Panc1 (cell line): ENCODE measurements at regions not wholly inside any gene's neighbourhood (a gene's known extent, or its start where the extent isn't known, plus 50 kb on each side); places are given as distances from the start of the nearest gene placed in this dataset.

Experiments
- CTCF ChIP-seq: fragments of 450-650 bp; IDR thresholded peaks from 2 replicates; pipeline ENCODE4 v1.5.1; 2017; ENCODE audit warnings: mild to moderate bottlenecking
- POLR2AphosphoS5 ChIP-seq: IDR thresholded peaks from 2 replicates; pipeline ENCODE4 v1.6.1; 2012; ENCODE audit warnings: mild to moderate bottlenecking, low read depth, low read length, moderate library complexity
- REST ChIP-seq, 2 experiments: IDR thresholded peaks; 2 replicates each; pipeline ENCODE4 v1.6.1; 2011 to 2012; ENCODE audit warnings: low read depth in 2 of 2, control low read depth in 1 of 2, low read length in 1 of 2, mild to moderate bottlenecking in 1 of 2, moderate library complexity in 1 of 2; ENCODE audit not compliant: insufficient read depth in 1 of 2

GRCh38 chr1:14516974-14517840, 81.3 kb upstream of the KAZN start:
- TF ChIP-seq CTCF (no peak), POLR2AphosphoS5 (no peak), REST (IDR thresholded peaks at IDR 0.05; ENCODE audit: insufficient read depth in 1 of 2, low read depth in 2 of 2, low read length in 1 of 2) (no peak)
